KG1 (cell line): ENCODE measurements at regions not wholly inside any gene's neighbourhood (a gene's known extent, or its start where the extent isn't known, plus 50 kb on each side); places are given as distances from the start of the nearest gene placed in this dataset.
"Not testable (repeated sequence)": the region's sequence is repeated elsewhere in the genome, so short reads cannot be mapped to it uniquely, and the experiment has no call there.

Experiments used
- DNase-seq: peaks from one replicate; lab custom pipeline; 2025; lab: John Stamatoyannopoulos, UW

- DNase-seq, result no peak
Observed at GRCh38 chr6:93183531-93183972, 235.8 kb downstream of the EPHA7 start.

DNA sequence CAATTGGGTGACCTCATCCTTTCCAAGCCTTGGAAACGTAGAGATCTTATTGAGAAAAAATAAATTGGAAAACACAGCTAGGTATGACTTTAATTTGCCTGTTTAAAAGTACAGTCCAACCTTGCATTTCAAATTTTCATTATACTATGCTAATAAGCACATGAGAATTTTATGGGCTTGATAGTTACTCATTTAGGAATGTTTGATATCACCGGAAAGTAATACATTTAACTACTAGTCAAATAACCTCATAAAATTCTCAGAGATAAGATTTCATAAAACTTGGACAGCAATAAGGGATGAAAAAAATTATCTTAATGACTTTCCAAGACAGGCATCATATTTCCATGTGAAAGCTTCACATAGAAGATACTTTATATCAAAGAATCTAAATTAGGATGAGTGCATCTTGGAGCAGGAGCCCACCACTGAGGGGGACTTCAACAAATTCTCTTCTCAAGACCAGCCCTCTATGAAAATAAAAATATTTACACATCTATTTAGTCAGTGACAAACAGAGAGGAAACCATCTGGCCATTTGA is 236.3 kb downstream of the EPHA7 start:
- DNase-seq, result no peak

DNA sequence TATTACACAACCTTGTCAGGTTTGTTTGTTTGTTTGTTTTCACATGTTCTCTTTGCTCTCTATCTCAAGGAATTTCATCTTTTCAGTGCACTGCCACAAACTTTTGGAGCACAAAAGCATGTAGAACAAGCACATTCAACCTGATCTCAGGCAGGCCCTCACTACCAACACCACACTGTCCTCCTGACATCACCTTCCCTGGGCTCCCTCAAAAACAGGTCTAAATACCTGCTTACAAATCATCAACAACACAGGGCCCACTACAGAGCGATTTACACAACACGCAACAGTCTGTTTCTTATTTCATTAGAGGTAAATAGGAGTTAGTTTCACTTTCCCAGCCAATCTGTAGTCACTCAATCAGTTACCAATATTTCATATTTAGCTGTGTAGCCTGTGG is 241.4 kb downstream of the EPHA7 start:
- DNase-seq, result no peak

- DNase-seq, result no peak
Observed at GRCh38 chr6:93177438-93177837, 241.9 kb downstream of the EPHA7 start.

DNA sequence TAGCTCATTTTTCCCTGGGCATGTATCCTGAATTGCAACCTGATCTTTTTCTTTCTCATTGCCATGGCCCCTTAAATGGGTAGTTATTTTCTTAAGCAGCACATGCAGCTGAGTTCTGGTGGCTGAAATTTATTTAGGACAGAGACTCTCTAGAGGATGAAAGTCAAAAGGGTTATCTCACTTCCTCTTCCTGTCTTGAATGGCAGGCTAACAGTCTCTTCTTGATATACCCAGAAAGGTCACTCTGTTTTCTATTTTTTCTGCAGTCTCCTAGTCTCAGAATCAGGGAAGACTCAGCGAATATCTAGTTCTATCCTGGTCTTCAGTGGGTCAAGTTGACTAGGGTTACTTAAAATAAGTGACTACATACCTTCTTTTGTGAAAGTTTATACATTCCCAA is 243.3 kb downstream of the EPHA7 start:
- no peak for DNase-seq

DNA sequence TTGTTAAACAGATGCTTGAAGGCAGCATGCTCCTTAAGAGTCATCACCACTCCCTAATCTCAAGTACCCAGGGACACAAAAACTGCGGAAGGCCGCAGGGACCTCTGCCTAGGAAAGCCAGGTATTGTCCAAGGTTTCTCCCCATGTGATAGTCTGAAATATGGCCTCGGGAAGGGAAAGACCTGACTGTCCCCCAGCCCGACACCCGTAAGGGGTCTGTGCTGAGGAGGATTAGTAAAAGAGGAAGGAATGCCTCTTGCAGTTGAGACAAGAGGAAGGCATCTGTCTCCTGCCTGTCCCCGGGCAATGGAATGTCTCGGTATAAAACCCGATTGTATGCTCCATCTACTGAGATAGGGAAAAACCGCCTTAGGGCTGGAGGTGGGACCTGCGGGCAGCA is 245.8 kb downstream of the EPHA7 start:
- DNase-seq, result not testable (repeated sequence)

- no peak for DNase-seq
Observed at GRCh38 chr6:93165850-93166430, 253.4 kb downstream of the EPHA7 start.

- DNase-seq, result no peak
Observed at GRCh38 chr6:93164781-93165180, 254.6 kb downstream of the EPHA7 start.

GRCh38 chr6:93163146-93163545 is 256.2 kb downstream of the EPHA7 start:
- no peak for DNase-seq

- no peak for DNase-seq
Observed at GRCh38 chr6:93139408-93140081, 279.8 kb downstream of the EPHA7 start.

- DNase-seq, result no peak
Observed at GRCh38 chr6:93136111-93136510, 283.2 kb downstream of the EPHA7 start.

DNA sequence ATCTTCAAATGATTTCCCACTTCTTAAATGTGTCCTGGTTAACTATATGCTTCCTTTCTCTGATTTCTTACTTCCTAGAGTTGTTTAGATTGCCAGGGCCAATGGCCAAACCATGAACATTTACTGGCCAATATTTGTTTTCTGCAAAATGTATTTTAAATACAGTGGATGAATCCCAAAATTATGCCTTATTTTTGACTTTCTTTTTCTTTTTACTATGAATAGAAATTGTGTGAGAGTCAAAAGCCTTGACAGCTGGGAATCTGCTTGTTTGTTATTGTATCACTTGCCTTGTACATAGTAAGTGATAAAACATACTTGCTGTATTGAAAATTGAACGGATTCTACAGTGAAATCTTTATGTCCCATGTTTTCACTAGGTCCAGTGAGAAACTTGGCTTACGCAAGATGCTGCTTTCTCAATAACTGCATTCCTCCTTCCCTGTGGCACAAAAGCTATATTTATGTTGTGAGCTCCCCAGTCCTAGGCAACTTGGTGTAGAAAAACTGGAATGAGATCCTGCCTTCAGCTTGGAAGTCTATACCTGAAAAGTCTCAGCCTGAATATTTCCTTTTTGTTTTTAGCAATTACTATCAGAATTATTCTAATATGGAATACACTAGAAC is 295.2 kb downstream of the EPHA7 start:
- DNase-seq, result no peak

- no peak for DNase-seq
Observed at GRCh38 chr6:93123585-93123984, 295.8 kb downstream of the EPHA7 start.

- DNase-seq, result no peak
Observed at GRCh38 chr6:93120154-93120742, 299.1 kb downstream of the EPHA7 start.

DNA sequence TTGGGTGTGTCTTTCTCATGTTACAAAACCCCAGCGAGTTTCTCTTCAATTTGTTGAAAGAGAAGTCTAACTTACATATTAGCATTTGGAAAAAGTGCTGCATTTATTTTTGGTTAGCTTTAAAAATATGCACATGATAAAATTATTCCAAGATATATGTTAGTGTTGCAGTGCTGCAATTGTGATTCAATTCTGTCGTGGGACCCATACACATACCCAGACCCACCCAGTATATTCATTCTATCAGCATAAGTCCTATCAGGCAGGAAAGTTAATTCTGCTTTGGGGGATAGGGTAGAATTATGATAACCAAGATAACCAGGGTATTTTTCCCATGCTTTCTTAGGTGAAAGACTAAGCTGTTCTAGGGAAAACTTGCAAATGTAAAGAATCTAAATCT is 313.5 kb downstream of the EPHA7 start:
- no peak for DNase-seq

DNA sequence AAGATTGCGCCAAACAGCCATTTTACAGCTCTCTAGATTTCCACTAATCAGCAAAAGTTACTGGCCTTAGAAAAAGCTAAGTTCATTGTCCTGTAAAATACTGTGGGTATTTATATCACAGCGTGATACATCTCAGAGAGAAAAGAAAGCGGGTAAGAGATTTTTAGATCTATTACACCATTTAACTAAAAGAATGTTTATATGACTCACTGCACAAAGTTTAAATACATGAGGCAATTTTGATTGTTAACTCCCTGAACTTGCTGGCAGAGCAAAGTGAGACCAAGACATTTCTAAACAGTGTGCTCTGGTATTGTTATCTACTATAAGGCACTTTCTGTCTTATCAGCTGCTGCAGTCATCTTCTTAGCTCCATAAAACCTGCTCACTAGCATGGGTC is 314.3 kb downstream of the EPHA7 start:
- no peak for DNase-seq

GRCh38 chr6:93104195-93104817 is 315.1 kb downstream of the EPHA7 start:
- no peak for DNase-seq

DNA sequence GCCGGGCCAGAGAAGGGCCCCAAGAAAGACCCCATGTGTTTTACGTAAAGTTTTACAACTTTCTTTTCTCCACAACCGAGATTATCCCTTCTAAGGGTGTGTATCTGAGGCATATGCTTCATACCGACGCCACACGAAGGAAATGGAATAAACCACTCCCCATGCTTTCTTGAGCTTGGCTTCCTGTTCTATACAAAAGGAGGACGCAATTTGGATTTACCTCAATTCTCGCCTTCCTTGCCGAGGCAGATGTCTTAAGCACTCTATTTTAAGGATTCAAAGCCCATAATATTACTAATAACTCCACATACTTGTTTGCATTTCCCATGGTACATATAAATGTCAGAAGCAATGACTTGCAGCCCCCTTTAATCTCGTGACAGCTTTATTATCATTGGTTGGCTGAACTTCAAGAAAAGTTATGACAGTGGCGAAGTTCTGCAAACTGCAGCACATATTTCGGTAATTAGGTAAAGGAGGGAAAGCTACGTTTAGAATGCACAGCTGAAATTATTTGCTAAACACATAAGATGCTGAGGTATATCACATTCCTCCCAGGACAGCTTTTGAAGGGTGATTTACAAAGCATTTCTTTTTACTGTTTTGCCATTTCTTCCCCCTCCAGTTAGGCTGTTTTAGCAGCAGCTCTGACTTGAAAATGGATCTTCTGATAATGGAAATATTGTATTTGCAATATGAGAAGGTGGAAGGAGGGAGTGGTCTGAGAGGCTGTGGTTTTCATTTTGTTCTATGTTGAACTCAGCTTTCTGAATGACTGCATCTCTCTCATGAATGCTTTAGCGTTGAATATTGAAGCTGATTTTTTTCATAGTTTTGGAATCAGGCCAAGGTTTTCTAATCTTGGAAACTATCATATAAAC is 330.5 kb downstream of the EPHA7 start:
- no peak for DNase-seq

GRCh38 chr6:93087606-93088005 is 331.8 kb downstream of the EPHA7 start:
- DNase-seq, result no peak

- no peak for DNase-seq
Observed at GRCh38 chr6:93086351-93086750, 333.0 kb downstream of the EPHA7 start.
